MCF 10A (cell line): ENCODE measurements at regions not wholly inside any gene's neighbourhood (a gene's known extent, or its start where the extent isn't known, plus 50 kb on each side); places are given as distances from the start of the nearest gene placed in this dataset.

Experiments used
- BruUV-seq: library from RNA; stranded (reverse); fragments of 400-500 nt; replicated peaks from 2 replicates; lab custom pipeline; 2021; lab: Mats Ljungman, UMichigan
- CTCF ChIA-PET: fragments of 300-600 bp; sonication (Branson Sonifier 250); formaldehyde crosslinking; extraction: SDS; loops from one replicate; lab custom pipeline; 2021; ENCODE audit warnings: antibody characterized with exemption, inconsistent platforms; lab: Yijun Ruan, JAX
- POLR2A ChIA-PET: fragments of 300-600, 350-650 bp; sonication (Branson Sonifier 250); formaldehyde crosslinking; extraction: SDS; loops from one replicate; lab custom pipeline; 2020; ENCODE audit warnings: antibody characterized with exemption, inconsistent platforms; lab: Yijun Ruan, JAX
- DNase-seq: peaks from one replicate; pipeline ENCODE4 v3.0.0-alpha.2; 2018; ENCODE audit not compliant: unreplicated experiment
- H3K27ac Mint-ChIP-seq: one replicate; pipeline ENCODE4 v1.8.0; 2022; ENCODE audit warnings: mild to moderate bottlenecking, low read depth, mixed read lengths; ENCODE audit not compliant: unreplicated experiment
- H3K27me3 Mint-ChIP-seq: one replicate; pipeline ENCODE4 v1.8.0; 2022; ENCODE audit warnings: mixed read lengths; ENCODE audit not compliant: insufficient read depth, unreplicated experiment
- H3K36me3 Mint-ChIP-seq: one replicate; pipeline ENCODE4 v1.8.0; 2022; ENCODE audit warnings: mild to moderate bottlenecking, moderate library complexity, mixed read lengths; ENCODE audit not compliant: insufficient read depth, unreplicated experiment
- H3K4me1 Mint-ChIP-seq: one replicate; pipeline ENCODE4 v1.8.0; 2022; ENCODE audit warnings: mixed read lengths; ENCODE audit not compliant: insufficient read depth, unreplicated experiment
- H3K4me3 Mint-ChIP-seq: one replicate; pipeline ENCODE4 v1.8.0; 2022; ENCODE audit warnings: mild to moderate bottlenecking, moderate library complexity, mixed read lengths; ENCODE audit not compliant: unreplicated experiment
- H3K9me3 Mint-ChIP-seq: one replicate; pipeline ENCODE4 v1.8.0; 2022; ENCODE audit warnings: mixed read lengths; ENCODE audit not compliant: unreplicated experiment
- intact Hi-C: fragments of 100-400 bp; cut with micrococcal nuclease; formaldehyde crosslinking; loops from 2 replicates; pipeline ENCODE4 v1.14.1; 2022
- TF ChIP-seq, protein P1 (sequence below): fragments of 200-600 bp; IDR thresholded peaks from one replicate; pipeline ENCODE4 v1.8.0; 2022; ENCODE audit warnings: antibody characterized with exemption, mild to moderate bottlenecking; ENCODE audit not compliant: unreplicated experiment

DNA sequence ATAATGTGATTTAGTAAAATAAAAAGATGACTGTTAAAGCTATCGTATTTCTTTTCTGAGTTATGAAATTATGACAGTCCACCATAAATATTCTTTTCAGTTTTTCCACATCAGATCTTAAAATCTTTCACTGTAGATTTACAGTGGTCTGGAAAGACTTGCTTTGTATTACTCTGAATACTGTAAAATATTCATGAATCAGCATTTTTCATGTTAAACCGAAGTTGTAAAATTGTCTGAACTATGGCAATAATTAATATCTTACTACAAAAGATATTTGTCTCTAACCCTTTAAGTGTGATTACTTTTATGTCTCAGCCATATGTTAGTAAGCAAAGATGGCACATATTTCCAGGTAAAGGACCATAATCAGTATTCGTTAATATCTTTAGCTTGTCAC lies 1397.2 kb upstream of the PCDH9 start:
- H3K4me3 Mint-ChIP-seq, result no peak overlapping the region
- POLR2A ChIA-PET, result no interaction called here
- TF ChIP-seq, protein P1, sequence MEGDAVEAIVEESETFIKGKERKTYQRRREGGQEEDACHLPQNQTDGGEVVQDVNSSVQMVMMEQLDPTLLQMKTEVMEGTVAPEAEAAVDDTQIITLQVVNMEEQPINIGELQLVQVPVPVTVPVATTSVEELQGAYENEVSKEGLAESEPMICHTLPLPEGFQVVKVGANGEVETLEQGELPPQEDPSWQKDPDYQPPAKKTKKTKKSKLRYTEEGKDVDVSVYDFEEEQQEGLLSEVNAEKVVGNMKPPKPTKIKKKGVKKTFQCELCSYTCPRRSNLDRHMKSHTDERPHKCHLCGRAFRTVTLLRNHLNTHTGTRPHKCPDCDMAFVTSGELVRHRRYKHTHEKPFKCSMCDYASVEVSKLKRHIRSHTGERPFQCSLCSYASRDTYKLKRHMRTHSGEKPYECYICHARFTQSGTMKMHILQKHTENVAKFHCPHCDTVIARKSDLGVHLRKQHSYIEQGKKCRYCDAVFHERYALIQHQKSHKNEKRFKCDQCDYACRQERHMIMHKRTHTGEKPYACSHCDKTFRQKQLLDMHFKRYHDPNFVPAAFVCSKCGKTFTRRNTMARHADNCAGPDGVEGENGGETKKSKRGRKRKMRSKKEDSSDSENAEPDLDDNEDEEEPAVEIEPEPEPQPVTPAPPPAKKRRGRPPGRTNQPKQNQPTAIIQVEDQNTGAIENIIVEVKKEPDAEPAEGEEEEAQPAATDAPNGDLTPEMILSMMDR, result no peak
- H3K9me3 Mint-ChIP-seq, result no peaks in the 10 kb centered on the region
- BruUV-seq, result no TSS peak
- H3K4me1 Mint-ChIP-seq, result no peaks in the 10 kb centered on the region
- CTCF ChIA-PET, result interaction anchor here (1.2 kb wide), 1 partner anchor 16 kb away, joined by 3 read pairs; no protein-coding TSS in a partner anchor
- H3K27me3 Mint-ChIP-seq, result no peaks in the 10 kb centered on the region
- intact Hi-C loops, result no loop called here
- no peak for DNase-seq
- no peak overlapping the region for H3K27ac Mint-ChIP-seq
- no peaks in the 10 kb centered on the region for H3K36me3 Mint-ChIP-seq

DNA sequence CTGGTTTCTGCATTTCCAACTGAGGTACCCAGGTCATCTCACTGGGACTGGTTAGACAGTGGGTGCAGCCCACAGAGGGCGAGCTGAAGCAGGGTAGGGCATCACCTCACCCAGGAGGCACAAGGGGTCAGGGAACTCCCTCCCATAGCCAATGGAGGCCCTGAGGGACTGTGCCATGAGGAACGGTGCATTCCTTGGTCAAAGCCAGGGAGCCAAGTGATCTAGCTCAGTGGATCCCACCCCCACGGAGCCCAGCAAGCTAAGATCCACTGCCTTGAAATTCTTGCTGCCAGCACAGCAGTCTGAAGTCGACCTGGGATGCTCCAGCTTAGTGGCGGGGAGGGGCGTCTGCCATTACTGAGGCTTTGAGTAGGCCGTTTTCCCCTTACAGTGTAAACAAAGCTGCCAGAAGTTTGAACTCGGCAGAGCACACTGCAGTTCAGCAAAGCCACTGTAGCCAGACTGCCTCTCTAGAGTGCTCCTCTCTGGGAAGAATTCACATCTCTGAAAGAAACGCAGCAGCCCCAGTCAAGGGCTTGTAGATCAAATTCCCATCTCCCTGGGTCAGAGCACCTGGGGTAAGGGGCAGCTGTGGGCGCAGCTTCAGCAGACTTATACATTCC lies 1386.6 kb upstream of the PCDH9 start:
- peaks cover 12% of the 10 kb centered on the region for H3K9me3 Mint-ChIP-seq
- TF ChIP-seq, protein P1, result no peak
- H3K4me1 Mint-ChIP-seq, result no peaks in the 10 kb centered on the region
- H3K27me3 Mint-ChIP-seq, result no peaks in the 10 kb centered on the region
- intact Hi-C loops, result no loop called here
- no peak for DNase-seq
- no peak overlapping the region for H3K4me3 Mint-ChIP-seq
- H3K27ac Mint-ChIP-seq, result no peak overlapping the region
- no peaks in the 10 kb centered on the region for H3K36me3 Mint-ChIP-seq
- ChIA-PET CTCF (no interaction called here), POLR2A (no interaction called here)
- BruUV-seq, result no TSS peak

DNA sequence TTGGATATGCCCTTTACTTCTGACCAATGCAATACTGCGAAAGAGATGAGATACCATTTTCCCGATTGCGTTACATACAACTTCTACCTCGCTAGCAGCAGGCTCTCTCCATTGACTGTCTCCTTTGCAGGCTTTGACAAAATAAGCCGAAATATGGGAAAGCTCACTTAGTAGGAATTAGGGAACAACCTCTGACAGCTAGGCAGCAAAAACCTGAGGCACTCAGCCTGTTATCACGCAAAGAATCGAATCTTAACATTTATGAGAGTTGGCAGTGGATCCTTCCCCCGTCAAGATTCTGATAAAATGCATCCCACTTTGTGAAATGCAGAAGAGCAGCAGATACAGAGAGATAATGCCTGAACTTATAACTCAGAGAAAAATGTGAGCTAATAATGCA lies 1379.5 kb upstream of the PCDH9 start:
- intact Hi-C loops, result no loop called here
- H3K27ac Mint-ChIP-seq, result no peak overlapping the region
- H3K36me3 Mint-ChIP-seq, result no peaks in the 10 kb centered on the region
- H3K4me3 Mint-ChIP-seq, result no peak overlapping the region
- H3K27me3 Mint-ChIP-seq, result no peaks in the 10 kb centered on the region
- DNase-seq, result no peak
- no peaks in the 10 kb centered on the region for H3K9me3 Mint-ChIP-seq
- TF ChIP-seq, protein P1, result no peak
- ChIA-PET CTCF (interaction anchor here (0.6 kb wide), 1 partner anchor 931 kb away, joined by 3 read pairs; no protein-coding TSS in a partner anchor), POLR2A (no interaction called here)
- BruUV-seq, result no TSS peak
- H3K4me1 Mint-ChIP-seq, result peaks cover 5% of the 10 kb centered on the region

DNA sequence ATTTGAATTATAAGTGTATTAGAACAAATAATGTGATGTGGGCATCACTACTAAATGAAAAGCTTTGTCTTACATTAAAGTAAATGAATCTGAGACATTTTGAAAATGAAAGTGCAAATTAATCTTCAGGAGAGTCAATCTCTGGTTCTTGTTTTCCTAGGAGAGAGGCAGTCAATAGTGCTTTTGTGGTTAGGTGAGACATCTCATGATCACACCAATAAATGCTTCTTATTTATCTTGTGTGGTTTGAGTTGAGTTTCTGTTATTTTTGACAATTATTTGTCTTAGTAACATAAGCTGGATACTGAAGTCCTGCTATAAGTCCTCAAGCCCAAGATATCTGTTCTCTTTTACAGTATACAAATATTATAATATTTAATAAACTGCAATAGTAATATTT lies 1378.0 kb upstream of the PCDH9 start:
- TF ChIP-seq, protein P1, result no peak
- CTCF ChIA-PET, result no interaction called here
- no peaks in the 10 kb centered on the region for H3K9me3 Mint-ChIP-seq
- BruUV-seq, result no TSS peak
- POLR2A ChIA-PET, result no interaction called here
- H3K27me3 Mint-ChIP-seq, result no peaks in the 10 kb centered on the region
- H3K4me1 Mint-ChIP-seq, result peaks cover 5% of the 10 kb centered on the region
- DNase-seq, result no peak
- intact Hi-C loops, result no loop called here
- H3K4me3 Mint-ChIP-seq, result peak overlapping the region; percentile 58
- H3K27ac Mint-ChIP-seq, result no peak overlapping the region
- no peaks in the 10 kb centered on the region for H3K36me3 Mint-ChIP-seq
